HG02798 (cell line): ENCODE measurements at regions not wholly inside any gene's neighbourhood (a gene's known extent, or its start where the extent isn't known, plus 50 kb on each side); places are given as distances from the start of the nearest gene placed in this dataset.

Source experiments
- ATAC-seq: cut with Tn5 transposase; IDR thresholded peaks from one replicate; pipeline ENCODE4 v1.9.1; 2021; ENCODE audit warnings: mild to moderate bottlenecking; ENCODE audit not compliant: unreplicated experiment, poor library complexity

- no peak for ATAC-seq
Observed at GRCh38 chr7:24172856-24173255, 111.1 kb upstream of the NPY start.

- no peak for ATAC-seq
Observed at GRCh38 chr7:24175603-24176002, 108.4 kb upstream of the NPY start.

GRCh38 chr7:24178811-24179570, 105.0 kb upstream of the NPY start:
- no peak for ATAC-seq

GRCh38 chr7:24191362-24191761, 92.6 kb upstream of the NPY start:
- no peak for ATAC-seq

DNA sequence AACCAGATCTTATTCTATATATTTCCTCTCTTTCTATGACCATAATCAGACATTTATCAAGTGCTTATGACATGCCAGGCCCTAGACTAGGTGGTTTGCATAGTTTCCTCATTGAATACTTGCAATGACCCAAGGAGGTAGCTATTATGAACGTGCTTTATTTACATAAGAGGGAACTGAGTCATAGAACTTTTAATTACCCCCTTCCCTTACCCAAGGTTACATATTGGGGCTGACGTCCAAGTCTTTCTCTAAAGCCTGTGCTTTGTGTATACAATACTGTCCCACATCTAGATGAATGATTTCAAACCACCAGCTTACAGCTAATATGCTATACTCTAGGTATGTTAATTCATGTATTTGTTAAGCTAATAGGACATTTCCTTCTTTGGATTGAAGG, 91.9 kb upstream of the NPY start:
- ATAC-seq, result no peak

- no peak for ATAC-seq
Observed at GRCh38 chr7:24192691-24193090, 91.3 kb upstream of the NPY start.

GRCh38 chr7:24197852-24198251, 86.1 kb upstream of the NPY start:
- ATAC-seq, result no peak

GRCh38 chr7:24199978-24200377, 84.0 kb upstream of the NPY start:
- ATAC-seq, result no peak

DNA sequence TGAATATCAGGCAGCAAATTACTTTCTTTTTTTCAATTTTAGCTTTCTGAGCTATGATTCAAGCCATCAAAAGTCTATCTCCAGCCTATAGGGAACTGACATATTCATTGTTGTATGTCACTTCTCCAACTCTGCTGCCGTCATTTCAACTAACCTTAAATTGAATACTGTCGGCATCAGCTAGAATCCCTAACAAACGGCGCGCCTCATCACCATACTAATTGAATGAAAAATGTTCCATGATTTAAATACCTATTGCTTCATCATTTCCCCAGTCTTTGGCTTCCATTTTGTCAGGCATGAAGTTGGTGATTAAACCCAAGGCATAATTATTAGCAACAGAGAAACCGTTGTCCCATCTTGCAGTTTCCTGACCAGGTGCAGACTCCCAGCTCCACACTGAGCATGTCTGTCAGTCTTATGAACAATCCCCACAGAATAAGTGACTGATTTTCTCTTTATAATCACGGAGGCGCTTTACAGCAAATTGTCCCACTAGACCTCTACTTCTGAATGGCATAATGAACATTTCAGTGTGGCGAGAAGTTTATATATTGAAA, 83.5 kb upstream of the NPY start:
- no peak for ATAC-seq

GRCh38 chr7:24201226-24201625, 82.8 kb upstream of the NPY start:
- ATAC-seq, result no peak

GRCh38 chr7:24212073-24212472, 71.9 kb upstream of the NPY start:
- no peak for ATAC-seq

- no peak for ATAC-seq
Observed at GRCh38 chr7:24213311-24213710, 70.7 kb upstream of the NPY start.

DNA sequence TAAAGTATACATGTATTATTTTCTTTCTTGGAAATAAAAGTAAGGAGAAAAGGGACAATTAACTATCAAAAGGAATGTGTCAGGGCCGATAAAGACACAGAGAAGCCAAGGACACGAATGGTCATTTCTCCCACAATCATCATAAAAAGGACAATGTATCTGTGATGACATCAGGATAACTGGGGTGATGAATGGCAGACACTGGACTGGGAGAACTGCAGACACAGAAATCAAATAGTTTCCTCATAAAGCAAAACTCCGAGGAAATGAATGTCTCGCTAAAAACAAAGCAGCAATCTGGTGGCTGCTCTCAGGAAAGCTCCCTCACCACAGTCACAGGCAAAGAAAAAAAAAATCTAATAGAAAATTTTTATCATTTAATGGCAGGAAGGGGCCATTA, 69.3 kb upstream of the NPY start:
- ATAC-seq, result no peak

GRCh38 chr7:24216576-24217125, 67.3 kb upstream of the NPY start:
- ATAC-seq, result no peak

DNA sequence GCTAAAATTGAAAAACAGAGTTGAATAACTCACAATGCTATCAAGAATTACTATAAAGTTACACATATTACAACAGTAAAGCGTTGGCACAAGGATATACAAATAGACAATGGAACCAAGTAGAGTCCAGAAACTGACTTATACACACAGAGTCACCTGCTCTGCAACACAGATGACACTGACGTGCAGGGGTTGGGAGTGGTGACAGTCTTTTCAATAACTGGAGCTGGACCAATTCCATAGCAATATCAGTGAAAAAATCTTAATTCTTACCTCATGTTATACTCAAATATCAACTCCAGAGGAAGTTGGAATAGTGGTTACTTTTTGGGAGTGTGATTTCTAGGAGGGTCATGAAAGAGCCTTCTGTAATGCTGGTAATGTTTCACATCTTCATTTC, 62.5 kb upstream of the NPY start:
- no peak for ATAC-seq

GRCh38 chr7:24227068-24227467, 56.9 kb upstream of the NPY start:
- peak; percentile 31 for ATAC-seq

GRCh38 chr7:24227603-24228359, 56.2 kb upstream of the NPY start:
- ATAC-seq, result peak; percentile 84

GRCh38 chr7:24229481-24230226, 54.3 kb upstream of the NPY start:
- ATAC-seq, result no peak

DNA sequence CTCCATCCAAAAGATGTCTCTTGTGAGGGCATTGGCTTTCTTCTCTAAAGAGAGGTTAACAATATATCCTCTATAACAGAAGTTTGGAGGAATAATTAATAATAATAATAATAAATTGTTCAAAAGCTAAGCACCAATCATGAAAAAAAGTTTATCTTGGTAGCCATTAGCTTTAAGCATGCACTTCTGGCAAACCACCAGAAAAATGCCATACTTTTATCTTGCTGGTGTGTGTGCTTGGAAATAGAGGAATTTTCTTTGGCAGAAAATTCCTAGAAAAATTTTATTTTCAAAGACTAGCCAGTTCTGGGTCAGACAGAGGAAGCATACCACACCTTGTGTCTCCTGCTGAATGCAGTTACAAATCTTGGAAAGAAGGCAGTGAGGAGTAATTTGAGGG, 52.5 kb upstream of the NPY start:
- ATAC-seq, result no peak

GRCh38 chr7:24233386-24233785, 50.6 kb upstream of the NPY start:
- ATAC-seq, result no peak
